AG04449 (cell line): ENCODE measurements at regions not wholly inside any gene's neighbourhood (a gene's known extent, or its start where the extent isn't known, plus 50 kb on each side); places are given as distances from the start of the nearest gene placed in this dataset.

Experiments
- CTCF ChIA-PET: fragments of 350-600 bp; formaldehyde crosslinking; extraction: SDS; loops from one replicate; lab custom pipeline; 2021; ENCODE audit warnings: antibody characterized with exemption; lab: Yijun Ruan, JAX
- POLR2A ChIA-PET: fragments of 400-600, 350-600 bp; formaldehyde crosslinking; extraction: SDS; loops from one replicate; lab custom pipeline; 2020; ENCODE audit warnings: antibody characterized with exemption, inconsistent platforms; lab: Yijun Ruan, JAX
- DNase-seq: peaks from one replicate; pipeline ENCODE4 v3.0.0-alpha.2; 2010; ENCODE audit warnings: low read depth, low spot score
- H3K4me3 ChIP-seq: 2 replicates; pipeline ENCODE4 v1.5.1; 2011; ENCODE audit warnings: low read depth, mild to moderate bottlenecking, control low read depth, low read length
- CTCF ChIP-seq: IDR thresholded peaks from one replicate; pipeline ENCODE4 v1.5.1; 2011; ENCODE audit warnings: mild to moderate bottlenecking, moderate library complexity, low read length, control low read depth, inconsistent platforms; ENCODE audit not compliant: insufficient read depth; ENCODE audit errors: missing control alignments

- POLR2A ChIA-PET, result no interaction called here
- TF ChIP-seq CTCF, result no peak
- no peak overlapping the region for H3K4me3 ChIP-seq
- CTCF ChIA-PET, result interaction anchor here (4.5 kb wide), 1 partner anchor 10 kb away, joined by 44 read pairs; no protein-coding TSS in a partner anchor
- DNase-seq, result no peak
Measured at GRCh38 chr10:110364531-110364937, 59.8 kb upstream of the SMNDC1 start.

- no peak for DNase-seq
- no peak overlapping the region for H3K4me3 ChIP-seq
- TF ChIP-seq CTCF, result no peak
- ChIA-PET CTCF (interaction anchor here (0.9 to 4.5 kb wide), 2 partner anchors 11 to 29 kb away, joined by 3 to 44 read pairs; no protein-coding TSS in a partner anchor), POLR2A (no interaction called here)
Measured at GRCh38 chr10:110365356-110366143, 60.8 kb upstream of the SMNDC1 start.

GRCh38 chr10:110366635-110367034, 61.9 kb upstream of the SMNDC1 start:
- ChIA-PET CTCF (interaction anchor here (0.9 to 4.5 kb wide), 4 partner anchors 12 to 30 kb away, joined by 3 to 44 read pairs (median 3); no protein-coding TSS in a partner anchor), POLR2A (interaction anchor here (1.2 kb wide), 1 partner anchor 9 kb away, joined by 4 read pairs; no protein-coding TSS in a partner anchor)
- DNase-seq, result no peak

GRCh38 chr10:110368002-110368401, 63.3 kb upstream of the SMNDC1 start:
- POLR2A ChIA-PET, result interaction anchor here (1.2 kb wide), 1 partner anchor 11 kb away, joined by 4 read pairs; no protein-coding TSS in a partner anchor
- no peak overlapping the region for H3K4me3 ChIP-seq
- no peak for DNase-seq
- TF ChIP-seq CTCF, result no peak
- CTCF ChIA-PET, result interaction anchor here (0.6 to 4.5 kb wide), 5 partner anchors 9 to 58 kb away, joined by 3 to 44 read pairs (median 3); no protein-coding TSS in a partner anchor

More at GRCh38 chr10:110366635-110367034, 61.9 kb upstream of the SMNDC1 start:
- H3K4me3 ChIP-seq, result no peak overlapping the region
- no peak for TF ChIP-seq CTCF

GRCh38 chr10:110368556-110368955, 63.8 kb upstream of the SMNDC1 start:
- DNase-seq, result no peak
- POLR2A ChIA-PET, result no interaction called here
- CTCF ChIA-PET, result interaction anchor here (0.6 to 4.5 kb wide), 3 partner anchors 10 to 58 kb away, joined by 3 to 44 read pairs (median 3); no protein-coding TSS in a partner anchor
- no peak for TF ChIP-seq CTCF
- H3K4me3 ChIP-seq, result no peak overlapping the region

GRCh38 chr10:110370006-110370405, 65.3 kb upstream of the SMNDC1 start:
- ChIA-PET POLR2A (interaction anchor here (0.6 kb wide), 1 partner anchor 129 kb away, joined by 3 read pairs; no protein-coding TSS in a partner anchor), CTCF (interaction anchor here (1.9 kb wide), 1 partner anchor 16 kb away, joined by 12 read pairs; no protein-coding TSS in a partner anchor)
- no peak for DNase-seq
- no peak overlapping the region for H3K4me3 ChIP-seq
- TF ChIP-seq CTCF, result no peak
